ENCODE measurements at regions not wholly inside any gene's neighbourhood (a gene's known extent, or its start where the extent isn't known, plus 50 kb on each side); places are given as distances from the start of the nearest gene placed in this dataset.

GRCh38 chr5:52065182-52065581 lies 681.9 kb downstream of the ISL1 start:
- TF ChIP-seq EZH2 (IDR thresholded peaks at IDR 0.05; ENCODE audit: low read length, missing control alignments) = no peak
- no peak for TF ChIP-seq CTCF (conservative IDR thresholded peaks at IDR 0.05 in 1 of 2, IDR thresholded peaks at IDR 0.05 in 1 of 2; ENCODE audit: low read depth in 1 of 2, low read length in 2 of 2)
